HG02571 (cell line): ENCODE measurements at regions not wholly inside any gene's neighbourhood (a gene's known extent, or its start where the extent isn't known, plus 50 kb on each side); places are given as distances from the start of the nearest gene placed in this dataset.

ENCODE experiments used
- ATAC-seq: cut with Tn5 transposase; IDR thresholded peaks from one replicate; pipeline ENCODE4 v1.9.1; 2021; ENCODE audit warnings: mild to moderate bottlenecking, moderate library complexity; ENCODE audit not compliant: unreplicated experiment

GRCh38 chr2:185891403-185891802 is 152.8 kb downstream of the FSIP2 start:
- ATAC-seq, result no peak

- ATAC-seq, result no peak
Measured at GRCh38 chr2:185891804-185892411, 153.3 kb downstream of the FSIP2 start.

GRCh38 chr2:185892484-185892883 is 153.9 kb downstream of the FSIP2 start:
- no peak for ATAC-seq

GRCh38 chr2:185894223-185894622 is 155.6 kb downstream of the FSIP2 start:
- ATAC-seq, result no peak

- no peak for ATAC-seq
Measured at GRCh38 chr2:185895828-185896693, 157.5 kb downstream of the FSIP2 start.

GRCh38 chr2:185899366-185899765 is 160.8 kb downstream of the FSIP2 start:
- ATAC-seq, result no peak

GRCh38 chr2:185919155-185919554 is 180.6 kb downstream of the FSIP2 start:
- ATAC-seq, result no peak

GRCh38 chr2:185921048-185921756 is 182.6 kb downstream of the FSIP2 start:
- ATAC-seq, result no peak

GRCh38 chr2:185934232-185934631 is 195.6 kb downstream of the FSIP2 start:
- ATAC-seq, result no peak

GRCh38 chr2:185939858-185940257 is 201.3 kb downstream of the FSIP2 start:
- ATAC-seq, result no peak

GRCh38 chr2:185942855-185943254 is 204.3 kb downstream of the FSIP2 start:
- no peak for ATAC-seq

- ATAC-seq, result no peak
Measured at GRCh38 chr2:185947722-185948121, 209.1 kb downstream of the FSIP2 start.

- ATAC-seq, result no peak
Measured at GRCh38 chr2:185952100-185952499, 213.5 kb downstream of the FSIP2 start.

- ATAC-seq, result no peak
Measured at GRCh38 chr2:185954389-185954788, 215.8 kb downstream of the FSIP2 start.

- no peak for ATAC-seq
Measured at GRCh38 chr2:185955050-185955449, 216.4 kb downstream of the FSIP2 start.

GRCh38 chr2:185967335-185967734 is 228.7 kb downstream of the FSIP2 start:
- no peak for ATAC-seq

GRCh38 chr2:185970148-185970852 is 231.7 kb downstream of the FSIP2 start:
- ATAC-seq, result no peak

GRCh38 chr2:185978634-185979407 is 240.2 kb downstream of the FSIP2 start:
- ATAC-seq, result no peak

GRCh38 chr2:185979546-185980071 is 241.0 kb downstream of the FSIP2 start:
- ATAC-seq, result no peak

- no peak for ATAC-seq
Measured at GRCh38 chr2:185980944-185981343, 242.3 kb downstream of the FSIP2 start.
